GM12892 (cell line): ENCODE measurements at regions not wholly inside any gene's neighbourhood (a gene's known extent, or its start where the extent isn't known, plus 50 kb on each side); places are given as distances from the start of the nearest gene placed in this dataset.

Experiments
- POLR2A ChIP-seq: IDR thresholded peaks from 2 replicates; pipeline ENCODE4 v1.6.1; 2011; ENCODE audit warnings: low read depth, low read length, control low read depth
- POLR2AphosphoS5 ChIP-seq: IDR thresholded peaks from 2 replicates; pipeline ENCODE4 v1.6.1; 2011; ENCODE audit warnings: low read depth, low read length, control low read depth

- no peak for TF ChIP-seq POLR2A
- no peak for TF ChIP-seq POLR2AphosphoS5
Observed at GRCh38 chr3:16700651-16701050, 95.4 kb upstream of the DAZL start.
